ENCODE measurements at regions not wholly inside any gene's neighbourhood (a gene's known extent, or its start where the extent isn't known, plus 50 kb on each side); places are given as distances from the start of the nearest gene placed in this dataset.

GRCh38 chr12:24084800-24085199 is 135.3 kb upstream of the SOX5 start:
- TF ChIP-seq, protein P1, sequence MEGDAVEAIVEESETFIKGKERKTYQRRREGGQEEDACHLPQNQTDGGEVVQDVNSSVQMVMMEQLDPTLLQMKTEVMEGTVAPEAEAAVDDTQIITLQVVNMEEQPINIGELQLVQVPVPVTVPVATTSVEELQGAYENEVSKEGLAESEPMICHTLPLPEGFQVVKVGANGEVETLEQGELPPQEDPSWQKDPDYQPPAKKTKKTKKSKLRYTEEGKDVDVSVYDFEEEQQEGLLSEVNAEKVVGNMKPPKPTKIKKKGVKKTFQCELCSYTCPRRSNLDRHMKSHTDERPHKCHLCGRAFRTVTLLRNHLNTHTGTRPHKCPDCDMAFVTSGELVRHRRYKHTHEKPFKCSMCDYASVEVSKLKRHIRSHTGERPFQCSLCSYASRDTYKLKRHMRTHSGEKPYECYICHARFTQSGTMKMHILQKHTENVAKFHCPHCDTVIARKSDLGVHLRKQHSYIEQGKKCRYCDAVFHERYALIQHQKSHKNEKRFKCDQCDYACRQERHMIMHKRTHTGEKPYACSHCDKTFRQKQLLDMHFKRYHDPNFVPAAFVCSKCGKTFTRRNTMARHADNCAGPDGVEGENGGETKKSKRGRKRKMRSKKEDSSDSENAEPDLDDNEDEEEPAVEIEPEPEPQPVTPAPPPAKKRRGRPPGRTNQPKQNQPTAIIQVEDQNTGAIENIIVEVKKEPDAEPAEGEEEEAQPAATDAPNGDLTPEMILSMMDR (IDR thresholded peaks at IDR 0.05; ENCODE audit: insufficient read depth, low read length, poor library complexity, severe bottlenecking), result no peak
- DNase-seq (ENCODE audit: low read depth), result no peak
- H3K27me3 ChIP-seq (ENCODE audit: control insufficient read depth, insufficient read depth, low read length), result no peaks in the 10 kb centered on the region
- no peak overlapping the region for H3K4me3 ChIP-seq (ENCODE audit: low read depth, low read length)
- H3K36me3 ChIP-seq (ENCODE audit: control insufficient read depth, insufficient read depth, low read length), result no peaks in the 10 kb centered on the region

DNA sequence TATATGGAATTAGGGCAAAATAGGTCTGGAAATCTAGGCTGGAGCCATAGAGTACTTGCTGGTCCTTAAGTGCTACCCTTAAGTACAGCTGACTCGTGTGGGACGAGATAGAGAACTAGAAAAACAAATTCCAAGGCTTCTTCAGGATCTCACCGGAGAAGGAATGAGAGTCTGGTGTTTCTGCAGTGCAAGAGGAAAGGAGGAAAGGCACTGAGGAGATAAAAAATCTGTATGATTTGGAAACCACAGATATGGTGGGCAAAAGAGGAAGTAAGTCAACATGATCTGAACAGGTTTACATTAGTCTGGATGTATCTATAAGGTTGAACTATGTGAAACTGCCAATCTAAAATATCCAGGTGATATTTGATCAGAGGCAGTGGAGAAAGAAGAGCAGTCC is 134.4 kb upstream of the SOX5 start:
- TF ChIP-seq, protein P1 (IDR thresholded peaks at IDR 0.05; ENCODE audit: insufficient read depth, low read length, poor library complexity, severe bottlenecking), result no peak
- no peak overlapping the region for H3K4me3 ChIP-seq (ENCODE audit: low read depth, low read length)
- DNase-seq (ENCODE audit: low read depth), result no peak
- H3K27me3 ChIP-seq (ENCODE audit: control insufficient read depth, insufficient read depth, low read length), result no peaks in the 10 kb centered on the region
- no peaks in the 10 kb centered on the region for H3K36me3 ChIP-seq (ENCODE audit: control insufficient read depth, insufficient read depth, low read length)

- Histone ChIP-seq H3K4me3 (ENCODE audit: low read depth, low read length) (no peak overlapping the region), H3K27me3 (ENCODE audit: control insufficient read depth, insufficient read depth, low read length) (no peaks in the 10 kb centered on the region), H3K36me3 (ENCODE audit: control insufficient read depth, insufficient read depth, low read length) (no peaks in the 10 kb centered on the region)
- TF ChIP-seq, protein P1 (IDR thresholded peaks at IDR 0.05; ENCODE audit: insufficient read depth, low read length, poor library complexity, severe bottlenecking), result no peak
- DNase-seq (ENCODE audit: low read depth), result no peak
These were observed 132.1 kb upstream of the SOX5 start for GRCh38 chr12:24081606-24082005.

DNA sequence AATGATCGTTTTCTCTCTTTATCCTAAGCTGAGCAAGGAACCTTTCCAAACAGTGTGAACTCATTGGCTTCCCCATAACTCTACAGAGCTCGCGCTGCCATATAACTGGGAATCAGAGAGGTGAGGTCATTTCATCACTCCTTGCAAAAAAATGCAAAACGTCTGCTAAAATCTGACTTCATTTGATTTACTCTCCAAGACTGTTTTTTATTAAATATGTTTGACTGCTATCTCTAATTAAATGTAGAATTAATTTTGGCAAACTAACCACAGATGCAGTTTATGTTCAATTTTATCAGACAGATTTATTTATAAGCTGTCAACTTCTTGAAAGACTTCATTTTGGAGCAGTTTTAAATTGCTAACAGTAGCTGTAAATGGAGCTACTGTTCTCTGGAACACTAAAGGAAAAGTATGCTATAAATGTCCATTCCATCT is 131.6 kb upstream of the SOX5 start:
- no peak for DNase-seq (ENCODE audit: low read depth)
- Histone ChIP-seq H3K36me3 (ENCODE audit: control insufficient read depth, insufficient read depth, low read length) (no peaks in the 10 kb centered on the region), H3K27me3 (ENCODE audit: control insufficient read depth, insufficient read depth, low read length) (no peaks in the 10 kb centered on the region), H3K4me3 (ENCODE audit: low read depth, low read length) (no peak overlapping the region)
- TF ChIP-seq, protein P1 (IDR thresholded peaks at IDR 0.05; ENCODE audit: insufficient read depth, low read length, poor library complexity, severe bottlenecking), result no peak

DNA sequence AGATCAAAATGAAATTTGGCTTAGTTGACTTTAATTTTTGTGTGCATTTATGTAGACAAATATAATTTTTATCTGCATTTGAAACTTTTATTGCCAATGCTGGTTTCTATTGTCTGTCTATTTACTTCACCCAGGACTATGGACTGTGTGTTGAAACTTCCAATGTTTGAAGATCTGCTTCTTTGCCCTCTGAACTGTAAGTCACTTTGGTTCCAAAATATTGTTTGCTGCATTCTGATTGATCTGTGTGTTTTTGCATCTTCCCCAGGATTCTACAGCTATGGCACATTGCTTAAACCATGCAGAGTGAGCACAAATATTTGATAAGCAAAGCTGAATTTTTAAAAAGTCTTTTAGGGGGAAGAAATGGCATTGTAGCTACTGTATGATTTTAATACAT is 131.0 kb upstream of the SOX5 start:
- Histone ChIP-seq H3K36me3 (ENCODE audit: control insufficient read depth, insufficient read depth, low read length) (no peaks in the 10 kb centered on the region), H3K27me3 (ENCODE audit: control insufficient read depth, insufficient read depth, low read length) (no peaks in the 10 kb centered on the region), H3K4me3 (ENCODE audit: low read depth, low read length) (no peak overlapping the region)
- DNase-seq (ENCODE audit: low read depth), result no peak
- TF ChIP-seq, protein P1 (IDR thresholded peaks at IDR 0.05; ENCODE audit: insufficient read depth, low read length, poor library complexity, severe bottlenecking), result no peak

DNA sequence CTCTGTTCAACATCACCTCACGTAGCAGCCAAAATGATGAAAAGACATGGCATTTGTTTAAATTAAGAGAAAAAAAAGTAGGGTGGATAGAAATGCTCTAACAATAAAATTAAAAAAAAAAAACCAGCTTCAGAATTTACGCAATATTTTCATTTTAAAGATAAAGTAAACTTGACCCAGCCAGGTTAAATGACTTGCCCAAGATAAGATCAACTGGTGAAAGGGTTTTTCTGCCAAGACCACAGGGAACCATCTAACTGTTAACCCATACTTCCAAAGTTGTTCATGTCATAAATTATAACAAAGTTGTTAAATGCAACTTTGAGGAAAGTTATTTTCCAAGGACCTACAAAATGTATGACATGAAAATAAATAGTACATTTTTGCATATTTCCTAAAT is 129.6 kb upstream of the SOX5 start:
- no peak overlapping the region for H3K4me3 ChIP-seq (ENCODE audit: low read depth, low read length)
- TF ChIP-seq, protein P1 (IDR thresholded peaks at IDR 0.05; ENCODE audit: insufficient read depth, low read length, poor library complexity, severe bottlenecking), result no peak
- H3K36me3 ChIP-seq (ENCODE audit: control insufficient read depth, insufficient read depth, low read length), result no peaks in the 10 kb centered on the region
- H3K27me3 ChIP-seq (ENCODE audit: control insufficient read depth, insufficient read depth, low read length), result no peaks in the 10 kb centered on the region
- DNase-seq (ENCODE audit: low read depth), result no peak

All from kidney epithelial cell (primary cell).